Breast epithelium (tissue), 4 donors: ENCODE measurements at regions not wholly inside any gene's neighbourhood (a gene's known extent, or its start where the extent isn't known, plus 50 kb on each side); places are given as distances from the start of the nearest gene placed in this dataset.

Source experiments
- DNase-seq, 2 donors: peaks; one replicate each; pipeline ENCODE4 v3.0.0-alpha.2; 2019; ENCODE audit warnings: low spot score in 2 of 2
- H3K27ac ChIP-seq, 2 donors: fragments of 200-600 bp; sonication (generic) in 1 of 2; one replicate each; pipeline ENCODE4 v1.5.1; 2016 to 2019; ENCODE audit warnings: mild to moderate bottlenecking in 1 of 2
- H3K27me3 ChIP-seq, 2 donors: fragments of 200-600 bp; sonication (generic) in 1 of 2; one replicate each; pipeline versions ENCODE4 v1.5.1 to v1.6.0; 2017 to 2019; ENCODE audit warnings: control low read depth in 1 of 2, mild to moderate bottlenecking in 1 of 2
- H3K36me3 ChIP-seq: fragments of 200-600 bp; one replicate; pipeline ENCODE4 v1.5.1; 2019
- H3K4me1 ChIP-seq, 2 donors: fragments of 200-600 bp; sonication (generic); one replicate each; pipeline ENCODE4 v1.5.1; 2016 to 2019; ENCODE audit warnings: control low read depth in 1 of 2
- H3K4me3 ChIP-seq, 3 donors: fragments of 200-600 bp; sonication (generic); 1 replicate in 2 of 3; 2 replicates in 1 of 3; pipeline ENCODE4 v1.5.1; 2016 to 2019; ENCODE audit warnings: mild to moderate bottlenecking in 3 of 3, moderate library complexity in 2 of 3
- H3K9me3 ChIP-seq, 2 donors: fragments of 200-600 bp; sonication (generic) in 1 of 2; one replicate each; pipeline ENCODE4 v1.5.1; 2016 to 2019; ENCODE audit warnings: control low read depth in 1 of 2
- POLR2A ChIP-seq: fragments of 450-650 bp; IDR thresholded peaks from one replicate; pipeline ENCODE4 v1.6.1; 2016; ENCODE audit warnings: antibody characterized with exemption, mild to moderate bottlenecking, moderate library complexity
- POLR2AphosphoS5 ChIP-seq, 3 donors: sonication (generic); formaldehyde crosslinking; IDR thresholded peaks; one replicate each; pipeline ENCODE4 v1.6.1; 2017; ENCODE audit warnings: antibody characterized with exemption in 3 of 3
- intact Hi-C: fragments of 100-400 bp; cut with DNase I; formaldehyde crosslinking; loops from one replicate; pipeline ENCODE4 v1.15.1; 2023; ENCODE audit warnings: low total_unique reads
- TF ChIP-seq, protein P1 (sequence below), 3 donors: fragments of 450-650 bp; IDR thresholded peaks; one replicate each; pipeline ENCODE4 v1.5.1; 2016 to 2017; ENCODE audit warnings: antibody characterized with exemption in 3 of 3, mild to moderate bottlenecking in 3 of 3, moderate library complexity in 3 of 3

DNA sequence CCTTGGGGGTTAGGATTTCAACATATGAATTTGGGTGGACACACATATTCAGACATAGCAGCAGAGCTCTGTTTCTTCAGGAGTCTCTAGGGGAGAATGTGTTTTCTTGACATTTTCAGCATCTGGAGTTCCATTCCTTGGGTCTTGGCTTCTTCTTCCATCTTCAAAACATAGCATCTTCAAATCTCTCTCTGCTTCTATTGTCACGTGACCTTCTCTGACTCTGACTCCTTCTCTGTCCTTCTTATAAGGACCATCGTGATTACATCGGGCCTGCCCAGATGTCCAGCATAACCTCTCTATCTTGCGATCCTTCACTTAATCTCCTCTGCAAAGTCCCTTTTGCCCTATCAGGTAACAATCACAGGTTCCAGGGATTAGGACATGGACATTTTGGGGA is 101.0 kb upstream of the CHD6 start:
- no peak overlapping the region for H3K27ac ChIP-seq
- H3K27me3 ChIP-seq: no peaks in the 10 kb centered on the region
- intact Hi-C loops: no loop called here
- H3K4me3 ChIP-seq: no peak overlapping the region
- H3K36me3 ChIP-seq: no peaks in the 10 kb centered on the region
- H3K9me3 ChIP-seq: no peaks in the 10 kb centered on the region
- TF ChIP-seq POLR2AphosphoS5 (IDR thresholded peaks at IDR 0.05) (no peak), POLR2A (no peak)
- TF ChIP-seq, protein P1, sequence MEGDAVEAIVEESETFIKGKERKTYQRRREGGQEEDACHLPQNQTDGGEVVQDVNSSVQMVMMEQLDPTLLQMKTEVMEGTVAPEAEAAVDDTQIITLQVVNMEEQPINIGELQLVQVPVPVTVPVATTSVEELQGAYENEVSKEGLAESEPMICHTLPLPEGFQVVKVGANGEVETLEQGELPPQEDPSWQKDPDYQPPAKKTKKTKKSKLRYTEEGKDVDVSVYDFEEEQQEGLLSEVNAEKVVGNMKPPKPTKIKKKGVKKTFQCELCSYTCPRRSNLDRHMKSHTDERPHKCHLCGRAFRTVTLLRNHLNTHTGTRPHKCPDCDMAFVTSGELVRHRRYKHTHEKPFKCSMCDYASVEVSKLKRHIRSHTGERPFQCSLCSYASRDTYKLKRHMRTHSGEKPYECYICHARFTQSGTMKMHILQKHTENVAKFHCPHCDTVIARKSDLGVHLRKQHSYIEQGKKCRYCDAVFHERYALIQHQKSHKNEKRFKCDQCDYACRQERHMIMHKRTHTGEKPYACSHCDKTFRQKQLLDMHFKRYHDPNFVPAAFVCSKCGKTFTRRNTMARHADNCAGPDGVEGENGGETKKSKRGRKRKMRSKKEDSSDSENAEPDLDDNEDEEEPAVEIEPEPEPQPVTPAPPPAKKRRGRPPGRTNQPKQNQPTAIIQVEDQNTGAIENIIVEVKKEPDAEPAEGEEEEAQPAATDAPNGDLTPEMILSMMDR (IDR thresholded peaks at IDR 0.05): no peak
- no peaks in the 10 kb centered on the region for H3K4me1 ChIP-seq
- no peak for DNase-seq

DNA sequence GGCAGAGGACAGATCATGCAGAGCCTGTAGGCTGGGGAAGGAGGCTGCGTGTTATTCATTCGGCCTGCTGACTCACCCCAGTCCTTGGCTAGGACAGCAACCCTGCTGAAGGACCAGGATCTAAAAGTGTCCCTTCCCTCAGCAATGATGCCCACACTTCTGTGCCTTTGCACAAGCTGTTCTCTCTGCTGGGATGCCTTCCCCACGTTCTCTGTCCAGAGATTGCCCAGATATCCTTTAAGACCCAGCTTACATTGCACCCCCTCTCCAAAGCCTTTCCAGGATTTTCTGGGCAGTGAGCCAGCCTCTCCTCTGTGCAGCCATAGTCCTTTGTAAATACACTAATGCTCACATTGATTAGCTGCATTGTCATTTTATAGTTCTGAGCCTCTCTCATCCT is 99.3 kb upstream of the CHD6 start:
- Histone ChIP-seq H3K4me3 (no peak overlapping the region), H3K27ac (no peak overlapping the region), H3K4me1 (no peaks in the 10 kb centered on the region), H3K27me3 (no peaks in the 10 kb centered on the region), H3K9me3 (no peaks in the 10 kb centered on the region), H3K36me3 (no peaks in the 10 kb centered on the region)
- DNase-seq: no peak
- TF ChIP-seq, protein P1 (IDR thresholded peaks at IDR 0.05): no peak
- TF ChIP-seq POLR2AphosphoS5 (IDR thresholded peaks at IDR 0.05): no peak
- no peak for TF ChIP-seq POLR2A
- intact Hi-C loops: no loop called here

DNA sequence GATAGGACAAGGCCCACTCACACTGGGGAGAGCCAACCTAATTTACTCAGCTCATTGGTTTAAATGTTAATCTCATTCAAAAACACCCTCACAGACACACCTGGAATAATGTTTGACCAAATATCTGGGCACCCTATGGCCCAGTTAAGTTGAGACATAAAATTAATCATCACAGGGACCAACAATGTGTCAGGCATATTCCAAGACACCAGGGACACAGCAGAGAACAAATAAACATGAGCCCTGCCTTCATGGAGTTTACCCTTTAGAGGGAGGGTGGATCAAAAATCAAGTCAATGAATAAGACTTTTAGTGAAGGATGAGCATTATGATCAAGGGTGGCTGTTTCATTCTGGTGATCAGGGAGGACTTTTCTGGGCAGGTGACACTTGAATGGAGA is 98.7 kb upstream of the CHD6 start:
- intact Hi-C loops: no loop called here
- H3K4me3 ChIP-seq: no peak overlapping the region
- no peaks in the 10 kb centered on the region for H3K36me3 ChIP-seq
- H3K27me3 ChIP-seq: no peaks in the 10 kb centered on the region
- TF ChIP-seq, protein P1 (IDR thresholded peaks at IDR 0.05): no peak
- TF ChIP-seq POLR2A: no peak
- DNase-seq: no peak
- H3K4me1 ChIP-seq: no peaks in the 10 kb centered on the region
- H3K27ac ChIP-seq: no peak overlapping the region
- no peaks in the 10 kb centered on the region for H3K9me3 ChIP-seq

DNA sequence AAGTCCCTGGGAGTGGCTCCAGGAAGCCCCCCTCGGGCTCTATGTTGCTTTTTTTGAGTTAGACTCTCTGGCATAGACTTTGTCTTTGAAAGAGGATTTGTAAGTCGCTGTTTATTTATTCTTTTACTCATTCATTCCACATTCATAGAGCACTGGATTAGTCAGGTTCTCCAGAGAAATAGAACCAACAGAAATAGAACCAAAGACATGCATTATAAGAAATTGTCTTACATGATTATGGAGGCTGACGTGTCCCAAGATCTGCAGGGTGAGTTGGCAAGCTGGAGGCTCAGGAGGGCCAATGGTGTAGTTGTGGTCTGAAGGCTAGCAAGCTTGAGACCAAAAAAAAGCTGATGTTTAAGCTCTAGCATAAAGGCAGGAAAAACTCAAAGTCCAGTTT is 98.3 kb upstream of the CHD6 start:
- Histone ChIP-seq H3K27me3 (no peaks in the 10 kb centered on the region), H3K4me3 (no peak overlapping the region), H3K27ac (no peak overlapping the region), H3K36me3 (no peaks in the 10 kb centered on the region), H3K4me1 (no peaks in the 10 kb centered on the region), H3K9me3 (no peaks in the 10 kb centered on the region)
- TF ChIP-seq POLR2AphosphoS5 (IDR thresholded peaks at IDR 0.05): no peak
- TF ChIP-seq POLR2A: no peak
- TF ChIP-seq, protein P1 (IDR thresholded peaks at IDR 0.05): no peak
- no peak for DNase-seq
- intact Hi-C loops: no loop called here

DNA sequence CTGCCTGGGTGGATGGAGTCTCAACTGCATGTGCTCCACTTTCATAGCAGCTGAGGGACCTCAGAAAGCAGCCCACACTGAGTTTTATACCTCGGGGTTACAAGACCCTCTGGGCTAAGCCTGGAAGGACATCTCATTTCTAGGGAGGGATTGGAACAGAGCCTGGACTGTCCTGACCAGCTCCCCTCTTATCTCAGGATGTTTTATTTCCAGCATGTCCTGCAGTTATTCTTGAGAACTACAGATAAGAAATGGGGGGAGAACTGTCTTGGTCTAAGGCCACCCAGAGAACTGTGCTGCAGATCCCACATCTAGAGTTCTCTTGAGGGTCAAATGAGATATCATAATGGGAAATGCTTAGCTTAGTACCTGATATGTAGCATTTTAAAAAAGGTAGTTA is 97.3 kb upstream of the CHD6 start:
- DNase-seq: no peak
- H3K27me3 ChIP-seq: no peaks in the 10 kb centered on the region
- H3K36me3 ChIP-seq: no peaks in the 10 kb centered on the region
- H3K27ac ChIP-seq: no peak overlapping the region
- intact Hi-C loops: no loop called here
- H3K9me3 ChIP-seq: no peaks in the 10 kb centered on the region
- no peaks in the 10 kb centered on the region for H3K4me1 ChIP-seq
- TF ChIP-seq, protein P1 (IDR thresholded peaks at IDR 0.05): no peak
- no peak for TF ChIP-seq POLR2A
- TF ChIP-seq POLR2AphosphoS5 (IDR thresholded peaks at IDR 0.05): no peak
- H3K4me3 ChIP-seq: no peak overlapping the region
